Lung (tissue), 11 donors: ENCODE measurements at regions not wholly inside any gene's neighbourhood (a gene's known extent, or its start where the extent isn't known, plus 50 kb on each side); places are given as distances from the start of the nearest gene placed in this dataset.

ENCODE experiments used
- ATAC-seq: fragments of 200-7000 bp; cut with Tn5 transposase; one replicate; pipeline ENCODE4 v1.9.1; 2020; ENCODE audit warnings: moderate number of reproducible peaks; ENCODE audit not compliant: insufficient read depth, low FRiP score
- DNase-seq, 3 donors: peaks; one replicate each; pipeline ENCODE4 v3.0.0-alpha.2; 2013 to 2017
- H3K27ac ChIP-seq, 2 donors: one replicate each; pipeline ENCODE4 v1.5.1; 2013; ENCODE audit warnings: mild to moderate bottlenecking in 2 of 2, moderate library complexity in 2 of 2, control low read depth in 1 of 2, inconsistent platforms in 1 of 2, low read depth in 1 of 2, low read length in 1 of 2
- H3K27me3 ChIP-seq, 3 donors: one replicate each; pipeline ENCODE4 v1.5.1; 2013; ENCODE audit warnings: low read length in 2 of 3; ENCODE audit not compliant: control insufficient read depth in 3 of 3, insufficient read depth in 3 of 3
- H3K36me3 ChIP-seq, 4 donors: one replicate each; pipeline ENCODE4 v1.5.1; 2013; ENCODE audit warnings: low read length in 4 of 4, mild to moderate bottlenecking in 1 of 4, moderate library complexity in 1 of 4; ENCODE audit not compliant: control insufficient read depth in 4 of 4, insufficient read depth in 4 of 4
- H3K4me1 ChIP-seq, 5 donors: one replicate each; pipeline ENCODE4 v1.5.1; 2013; ENCODE audit warnings: low read length in 5 of 5, mild to moderate bottlenecking in 2 of 5, moderate library complexity in 1 of 5; ENCODE audit not compliant: control insufficient read depth in 5 of 5, insufficient read depth in 5 of 5
- H3K4me3 ChIP-seq: one replicate; pipeline ENCODE4 v1.5.1; 2013; ENCODE audit warnings: mild to moderate bottlenecking, control low read depth, moderate library complexity
- H3K9ac ChIP-seq, 2 donors: one replicate each; pipeline ENCODE4 v1.5.1; 2013; ENCODE audit warnings: low read length in 2 of 2, control low read depth in 1 of 2; ENCODE audit not compliant: insufficient read depth in 1 of 2
- H3K9me3 ChIP-seq, 4 donors: one replicate each; pipeline ENCODE4 v1.5.1; 2013; ENCODE audit warnings: low read length in 3 of 4, mild to moderate bottlenecking in 1 of 4, moderate library complexity in 1 of 4; ENCODE audit not compliant: control insufficient read depth in 4 of 4, insufficient read depth in 3 of 4
- CTCF ChIP-seq: IDR thresholded peaks from 2 replicates; pipeline ENCODE4 v1.5.1; 2012; ENCODE audit warnings: mild to moderate bottlenecking; ENCODE audit errors: control extremely low read depth, extremely low read depth
- WGBS, 2 donors: extraction: QIAGEN DNeasy Blood & Tissue Kit; methylation state at CpG; one replicate each; pipeline ENCODE4 v1.1.7; 2013; 5-methylcytosine and 5-hydroxymethylcytosine counted together
- donor health status: control.
- donor health status: control.
- donor health status: Bipolar disorder and iron deficiency.
- donor health status: healthy.
- donor health status: DM: yes; HTN: yes; CAD: no.

- peak; percentile 94 for TF ChIP-seq CTCF
- ATAC-seq (peak; percentile 99), DNase-seq (peak; percentile 97 to 98 (median 97))
- H3K9ac ChIP-seq: peak overlapping the region in 1 of 2 donors; percentile 38
- H3K4me3 ChIP-seq: no peak overlapping the region
- WGBS, 2 donors: 3 to 4% methylated on average over 36 to 41 of the region's 41 CpGs
- no peaks in the 10 kb centered on the region for H3K9me3 ChIP-seq
- H3K27me3 ChIP-seq: no peaks in the 10 kb centered on the region
- H3K4me1 ChIP-seq: peaks cover 0 to 24% (median 7%) of the 10 kb centered on the region in 5 donors
- no peaks in the 10 kb centered on the region for H3K36me3 ChIP-seq
- peak overlapping the region; percentile 34 to 45 for H3K27ac ChIP-seq
These were observed 535.6 kb downstream of the INSC start for GRCh38 chr11:15650105-15650938.

- no peaks in the 10 kb centered on the region for H3K27me3 ChIP-seq
- H3K4me1 ChIP-seq: peaks cover 0 to 24% (median 7%) of the 10 kb centered on the region in 5 donors
- no peaks in the 10 kb centered on the region for H3K9me3 ChIP-seq
- 50 to 70% methylated on average over 22 of the region's 22 CpGs for WGBS, 2 donors
- ATAC-seq (no peak), DNase-seq (peak in 2 of 3 donors; percentile 37 to 43)
- TF ChIP-seq CTCF: no peak
- H3K36me3 ChIP-seq: no peaks in the 10 kb centered on the region
- no peak overlapping the region for H3K9ac ChIP-seq
- H3K27ac ChIP-seq: no peak overlapping the region
- H3K4me3 ChIP-seq: no peak overlapping the region
These were observed 536.3 kb downstream of the INSC start for GRCh38 chr11:15651033-15651432.

- WGBS, 2 donors: 58 to 62% methylated on average over 11 of the region's 11 CpGs
These were observed 537.1 kb downstream of the INSC start for GRCh38 chr11:15651816-15652215.

More at GRCh38 chr11:15651816-15652215, 537.1 kb downstream of the INSC start:
- ATAC-seq (no peak), DNase-seq (peak in 2 of 3 donors; percentile 44 to 57)
- peak overlapping the region in 1 of 2 donors; percentile 67 for H3K9ac ChIP-seq
- TF ChIP-seq CTCF: no peak
- no peak overlapping the region for H3K27ac ChIP-seq
- no peaks in the 10 kb centered on the region for H3K27me3 ChIP-seq
- H3K36me3 ChIP-seq: no peaks in the 10 kb centered on the region
- peaks cover 0 to 24% (median 7%) of the 10 kb centered on the region in 5 donors for H3K4me1 ChIP-seq
- no peak overlapping the region for H3K4me3 ChIP-seq
- H3K9me3 ChIP-seq: no peaks in the 10 kb centered on the region
